H1 (cell line): ENCODE measurements at regions not wholly inside any gene's neighbourhood (a gene's known extent, or its start where the extent isn't known, plus 50 kb on each side); places are given as distances from the start of the nearest gene placed in this dataset.

Source experiments
- CTCF ChIA-PET: fragments of 300-600 bp; sonication (Branson Sonifier 250); formaldehyde crosslinking; loops from one replicate; lab custom pipeline; 2021; ENCODE audit not compliant: partially characterized antibody; lab: Charles Lee
- POLR2A ChIA-PET: fragments of 300-600 bp; sonication (Branson Sonifier 250); formaldehyde crosslinking; loops from one replicate; lab custom pipeline; 2021; ENCODE audit warnings: inconsistent platforms; ENCODE audit not compliant: partially characterized antibody; lab: Charles Lee
- DNase-seq, 2 experiments: peaks; one replicate each; pipeline versions ENCODE4 v3.0.0 to v3.0.0-alpha.2; 2010 to 2022; ENCODE audit warnings: low spot score in 2 of 2, low read depth in 1 of 2, mixed read lengths in 1 of 2
- FAIRE-seq: peaks from 2 replicates; lab custom pipeline; 2011; peaks lifted over from hg19 to GRCh38; lab: Jason Lieb, UNC
- H2AFZ ChIP-seq: 2 replicates; pipeline ENCODE4 v1.8.1; 2012; ENCODE audit warnings: low read length, inconsistent platforms
- H2AK5ac ChIP-seq: 2 replicates; pipeline ENCODE4 v1.6.1; 2013; ENCODE audit warnings: low read depth, low read length
- H2BK120ac ChIP-seq: replicated peaks from 2 replicates; pipeline ENCODE3; 2013; ENCODE audit warnings: low read depth, low read length, inconsistent platforms
- H2BK12ac ChIP-seq: 2 replicates; pipeline ENCODE4 v1.6.1; 2013; ENCODE audit warnings: low read depth, low read length
- H2BK15ac ChIP-seq: 2 replicates; pipeline ENCODE4 v1.6.1; 2013; ENCODE audit warnings: low read length
- H2BK20ac ChIP-seq: 2 replicates; pipeline ENCODE4 v1.6.1; 2013; ENCODE audit warnings: low read length
- H2BK5ac ChIP-seq: 2 replicates; pipeline ENCODE4 v1.6.1; 2013; ENCODE audit warnings: low read depth, low read length
- H3K14ac ChIP-seq: 2 replicates; pipeline ENCODE4 v1.6.1; 2013; ENCODE audit warnings: inconsistent platforms; ENCODE audit not compliant: insufficient read length
- H3K18ac ChIP-seq: 2 replicates; pipeline ENCODE4 v1.6.1; 2013; ENCODE audit warnings: low read length; ENCODE audit errors: extremely low read depth
- H3K23ac ChIP-seq: 2 replicates; pipeline ENCODE4 v1.6.1; 2013; ENCODE audit warnings: inconsistent platforms; ENCODE audit not compliant: insufficient read length
- H3K23me2 ChIP-seq: 2 replicates; pipeline ENCODE4 v1.6.1; 2013; ENCODE audit warnings: low read depth, low read length
- H3K27ac ChIP-seq: 2 replicates; pipeline ENCODE4 v1.6.1; 2011; ENCODE audit warnings: low read depth, low read length, inconsistent platforms
- H3K27me3 ChIP-seq, 4 experiments: replicated peaks in 1 of 4; 1 replicate in 1 of 4; 2 replicates in 3 of 4; pipeline versions ENCODE4 v1.6.1 to v1.8.1; 2011 to 2013; ENCODE audit warnings: low read length in 3 of 4, mild to moderate bottlenecking in 3 of 4, inconsistent platforms in 2 of 4, mixed read lengths in 2 of 4, moderate library complexity in 1 of 4; ENCODE audit not compliant: control insufficient read depth in 3 of 4, insufficient read depth in 3 of 4; ENCODE audit errors: extremely low read depth in 1 of 4
- H3K36me3 ChIP-seq, 4 experiments: 2 replicates each; pipeline versions ENCODE4 v1.6.1 to v1.8.1; 2011 to 2013; ENCODE audit warnings: mild to moderate bottlenecking in 4 of 4, low read length in 3 of 4, moderate library complexity in 2 of 4, control low read depth in 1 of 4, inconsistent platforms in 1 of 4; ENCODE audit not compliant: insufficient read depth in 4 of 4, control insufficient read depth in 2 of 4
- H3K4ac ChIP-seq: replicated peaks from 2 replicates; pipeline ENCODE3; 2013; ENCODE audit warnings: low read length, low read depth, mixed read lengths, inconsistent platforms; ENCODE audit not compliant: insufficient read length
- H3K4me1 ChIP-seq, 4 experiments: replicated peaks in 1 of 4; 1 replicate in 1 of 4; 2 replicates in 3 of 4; pipeline versions ENCODE4 v1.6.1 to v1.8.1; 2011 to 2013; ENCODE audit warnings: low read length in 3 of 4, inconsistent platforms in 2 of 4, mixed read lengths in 1 of 4; ENCODE audit not compliant: insufficient read depth in 4 of 4, control insufficient read depth in 3 of 4
- H3K4me2 ChIP-seq, 2 experiments: 2 replicates each; pipeline versions ENCODE4 v1.6.1 to v1.8.1; 2011 to 2013; ENCODE audit warnings: low read depth in 2 of 2, low read length in 2 of 2, control low read depth in 1 of 2, inconsistent platforms in 1 of 2, mild to moderate bottlenecking in 1 of 2; ENCODE audit not compliant: insufficient read depth in 1 of 2
- H3K4me3 ChIP-seq, 4 experiments: fragments of 200-600, 300-600 bp in 1 of 4; sonication (generic), shearing (Covaris generic), sonication (Bioruptor Twin) in 1 of 4; 2 replicates each; pipeline versions ENCODE4 v1.5.1 to v1.8.1; 2011 to 2016; ENCODE audit warnings: low read length in 4 of 4, low read depth in 3 of 4, control low read depth in 2 of 4, inconsistent platforms in 2 of 4, mild to moderate bottlenecking in 2 of 4, mixed read lengths in 1 of 4, moderate library complexity in 1 of 4; ENCODE audit not compliant: insufficient read depth in 2 of 4; ENCODE audit errors: extremely low read depth in 1 of 4
- H3K56ac ChIP-seq: replicated peaks from 2 replicates; pipeline ENCODE3; 2013; ENCODE audit warnings: low read depth, mild to moderate bottlenecking, mixed read lengths, low read length, inconsistent platforms; ENCODE audit not compliant: insufficient read length
- H3K79me1 ChIP-seq: 2 replicates; pipeline ENCODE4 v1.6.1; 2013; ENCODE audit warnings: low read depth, low read length, control low read depth
- H3K79me2 ChIP-seq, 2 experiments: 2 replicates each; pipeline versions ENCODE4 v1.6.1 to v1.8.1; 2012 to 2013; ENCODE audit warnings: low read length in 2 of 2, mild to moderate bottlenecking in 2 of 2, inconsistent platforms in 1 of 2; ENCODE audit not compliant: insufficient read depth in 2 of 2, control insufficient read depth in 1 of 2
- H3K9ac ChIP-seq, 4 experiments: replicated peaks in 1 of 4; 1 replicate in 1 of 4; 2 replicates in 3 of 4; pipeline versions ENCODE4 v1.6.1 to v1.8.1; 2011 to 2013; ENCODE audit warnings: low read depth in 3 of 4, low read length in 3 of 4, control low read depth in 2 of 4, mild to moderate bottlenecking in 2 of 4, moderate library complexity in 2 of 4, inconsistent platforms in 1 of 4; ENCODE audit errors: extremely low read depth in 1 of 4
- H3K9me3 ChIP-seq, 2 experiments: 2 replicates each; pipeline versions ENCODE4 v1.6.1 to v1.8.1; 2012 to 2013; ENCODE audit warnings: mild to moderate bottlenecking in 2 of 2, moderate library complexity in 2 of 2, control low read depth in 1 of 2, inconsistent platforms in 1 of 2, low read depth in 1 of 2, low read length in 1 of 2, mixed read lengths in 1 of 2; ENCODE audit not compliant: insufficient read depth in 2 of 2
- H4K20me1 ChIP-seq, 2 experiments: replicated peaks in 1 of 2; 2 replicates each; pipeline versions ENCODE3 to v1.8.1; 2011 to 2013; ENCODE audit warnings: inconsistent platforms in 2 of 2, low read length in 2 of 2, mild to moderate bottlenecking in 1 of 2; ENCODE audit not compliant: insufficient read depth in 2 of 2, control insufficient read depth in 1 of 2
- H4K5ac ChIP-seq: 2 replicates; pipeline ENCODE4 v1.6.1; 2013; ENCODE audit warnings: low read length, low read depth, mixed read lengths, inconsistent platforms; ENCODE audit not compliant: insufficient read length
- H4K8ac ChIP-seq: 2 replicates; pipeline ENCODE4 v1.8.0; 2013; ENCODE audit warnings: mild to moderate bottlenecking, moderate library complexity, low read length, inconsistent platforms; ENCODE audit not compliant: insufficient read depth; ENCODE audit errors: extremely low read depth
- H4K91ac ChIP-seq: replicated peaks from 2 replicates; pipeline ENCODE3; 2013; ENCODE audit warnings: low read length, mixed read lengths, inconsistent platforms; ENCODE audit not compliant: insufficient read length
- ASH2L ChIP-seq: fragments of 200-600, 300-600 bp; sonication (generic); IDR thresholded peaks from one replicate; pipeline ENCODE4 v1.7.1; 2017; ENCODE audit warnings: low read length
- BACH1 ChIP-seq: IDR thresholded peaks from 2 replicates; pipeline ENCODE4 v1.6.1; 2012; ENCODE audit warnings: low read length, improper control_type of control experiment
- BRCA1 ChIP-seq: IDR thresholded peaks from 2 replicates; pipeline ENCODE4 v1.6.1; 2012; ENCODE audit warnings: low read depth, low read length, improper control_type of control experiment
- CBX5 ChIP-seq: fragments of 300-800, 300-1000 bp; sonication (generic); IDR thresholded peaks from 2 replicates; pipeline ENCODE4 v1.7.1; 2016; ENCODE audit warnings: antibody characterized with exemption, low read length, low read depth
- CREB1 ChIP-seq: IDR thresholded peaks from 2 replicates; pipeline ENCODE4 v1.6.1; 2012; ENCODE audit warnings: inconsistent platforms
- EP300 ChIP-seq, 2 experiments: IDR thresholded peaks; 1 replicate in 1 of 2; 2 replicates in 1 of 2; pipeline ENCODE4 v1.6.1; 2011 to 2012; ENCODE audit warnings: low read depth in 2 of 2, low read length in 2 of 2, mild to moderate bottlenecking in 2 of 2, borderline replicate concordance in 1 of 2, inconsistent platforms in 1 of 2, moderate library complexity in 1 of 2
- POLR2A ChIP-seq, 2 experiments: IDR thresholded peaks; 1 replicate in 1 of 2; 2 replicates in 1 of 2; pipeline ENCODE4 v1.6.1; 2011; ENCODE audit warnings: low read depth in 2 of 2, low read length in 2 of 2, mild to moderate bottlenecking in 2 of 2; ENCODE audit errors: control extremely low read depth in 1 of 2
- POLR2AphosphoS5 ChIP-seq: IDR thresholded peaks from 2 replicates; pipeline ENCODE4 v1.6.1; 2011; ENCODE audit warnings: low read depth, low read length
- RBBP5 ChIP-seq: IDR thresholded peaks from 2 replicates; pipeline ENCODE4 v1.7.1; 2012; ENCODE audit warnings: low read depth, mild to moderate bottlenecking, inconsistent platforms, low read length, moderate library complexity, borderline replicate concordance
- SIRT6 ChIP-seq: IDR thresholded peaks from one replicate; pipeline ENCODE4 v1.7.1; 2012; ENCODE audit warnings: low read length, inconsistent platforms
- SRF ChIP-seq: IDR thresholded peaks from 2 replicates; pipeline ENCODE4 v1.6.1; 2011; ENCODE audit warnings: mild to moderate bottlenecking, low read depth, low read length, moderate library complexity
- WGBS, 2 experiments: shearing (Covaris generic) in 1 of 2; methylation state at CpG; one replicate each; pipeline versions ENCODE4 v1.1.6 to v1.1.7; 2013 to 2015; ENCODE audit warnings: low lambda C conversion rate in 2 of 2, mixed read lengths in 2 of 2, inconsistent platforms in 1 of 2, low coverage in 1 of 2, missing lambda C conversion rate in 1 of 2; ENCODE audit not compliant: insufficient replicate concordance in 2 of 2, insufficient coverage in 1 of 2, insufficient read length in 1 of 2; ENCODE audit errors: extremely low coverage in 1 of 2, missing lambda C conversion rate in 1 of 2; 5-methylcytosine and 5-hydroxymethylcytosine counted together
- TF ChIP-seq, protein P1 (sequence below): IDR thresholded peaks from 2 replicates; pipeline ENCODE4 v1.6.1; 2011; ENCODE audit warnings: low read depth, mild to moderate bottlenecking, low read length; ENCODE audit not compliant: insufficient read depth
- TF ChIP-seq, protein P2 (sequence below): IDR thresholded peaks from 2 replicates; pipeline ENCODE4 v1.6.1; 2012; ENCODE audit warnings: inconsistent platforms
- TF ChIP-seq, protein P3 (sequence below): IDR thresholded peaks from 2 replicates; pipeline ENCODE4 v1.6.1; 2012; ENCODE audit warnings: low read length, inconsistent platforms

DNA sequence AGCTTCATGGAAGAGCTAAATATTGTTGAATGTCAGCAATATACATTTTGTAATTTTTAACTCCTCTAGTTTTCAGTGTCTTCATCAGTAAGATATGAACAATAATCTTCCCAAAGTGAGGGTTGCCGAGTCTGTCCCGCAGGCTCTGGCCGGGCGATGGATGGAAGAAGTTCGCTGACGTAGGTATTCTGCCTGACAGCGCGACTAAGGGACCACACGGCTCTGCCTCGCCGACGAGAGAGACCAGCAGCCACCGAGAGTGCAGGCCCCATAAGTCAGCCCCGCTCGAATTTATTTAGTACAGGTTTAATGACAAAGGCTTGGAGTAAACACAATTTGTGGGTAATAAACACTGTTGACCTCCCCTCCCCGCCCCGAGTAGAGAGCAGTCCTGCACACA lies 427.4 kb upstream of the NECTIN3 start:
- Histone ChIP-seq H3K4me1 (no peaks in the 10 kb centered on the region), H3K18ac (no peak overlapping the region), H4K8ac (no peak overlapping the region), H3K14ac (no peak overlapping the region), H3K4ac (no peak overlapping the region), H3K23me2 (no peaks in the 10 kb centered on the region), H3K79me1 (no peaks in the 10 kb centered on the region), H2BK120ac (no peak overlapping the region), H2BK15ac (no peak overlapping the region), H4K91ac (no peak overlapping the region), H2AFZ (no peak overlapping the region), H3K23ac (no peak overlapping the region), H4K5ac (no peak overlapping the region), H3K56ac (no peak overlapping the region), H3K27ac (no peak overlapping the region), H3K27me3 (no peaks in the 10 kb centered on the region), H3K9ac (no peak overlapping the region), H2AK5ac (no peak overlapping the region), H2BK5ac (no peak overlapping the region), H2BK20ac (no peak overlapping the region), H2BK12ac (no peak overlapping the region), H3K4me3 (no peak overlapping the region), H3K9me3 (peaks cover 0 to 3% of the 10 kb centered on the region in 2 experiments; a peak in 1 of 4 replicates), H3K36me3 (no peaks in the 10 kb centered on the region), H3K79me2 (no peaks in the 10 kb centered on the region), H3K4me2 (no peak overlapping the region), H4K20me1 (no peaks in the 10 kb centered on the region)
- CTCF ChIA-PET: interaction anchor here (1.0 kb wide), 1 partner anchor 19 kb away, joined by 3 read pairs; no protein-coding TSS in a partner anchor
- WGBS, 2 experiments: 99% methylated on average over 17 of the region's 17 CpGs; no CpG with 5 or more reads in 1 of the 2 experiments
- no peak for DNase-seq
- POLR2A ChIA-PET: no interaction called here
- FAIRE-seq: no peak
- TF ChIP-seq, protein P1, sequence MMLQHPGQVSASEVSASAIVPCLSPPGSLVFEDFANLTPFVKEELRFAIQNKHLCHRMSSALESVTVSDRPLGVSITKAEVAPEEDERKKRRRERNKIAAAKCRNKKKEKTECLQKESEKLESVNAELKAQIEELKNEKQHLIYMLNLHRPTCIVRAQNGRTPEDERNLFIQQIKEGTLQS: no peak
- TF ChIP-seq CBX5: no peak
- TF ChIP-seq EP300 (IDR thresholded peaks at IDR 0.05; ENCODE audit: borderline replicate concordance in 1 of 2, low read depth in 2 of 2, low read length in 2 of 2): no peak
- TF ChIP-seq SRF: no peak
- TF ChIP-seq POLR2A (IDR thresholded peaks at IDR 0.05; ENCODE audit: control extremely low read depth in 1 of 2, low read depth in 2 of 2, low read length in 2 of 2): no peak
- TF ChIP-seq SIRT6: no peak
- TF ChIP-seq ASH2L: no peak
- no peak for TF ChIP-seq BRCA1
- TF ChIP-seq, protein P2, sequence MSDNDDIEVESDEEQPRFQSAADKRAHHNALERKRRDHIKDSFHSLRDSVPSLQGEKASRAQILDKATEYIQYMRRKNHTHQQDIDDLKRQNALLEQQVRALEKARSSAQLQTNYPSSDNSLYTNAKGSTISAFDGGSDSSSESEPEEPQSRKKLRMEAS: no peak
- TF ChIP-seq CREB1: no peak
- TF ChIP-seq, protein P3, sequence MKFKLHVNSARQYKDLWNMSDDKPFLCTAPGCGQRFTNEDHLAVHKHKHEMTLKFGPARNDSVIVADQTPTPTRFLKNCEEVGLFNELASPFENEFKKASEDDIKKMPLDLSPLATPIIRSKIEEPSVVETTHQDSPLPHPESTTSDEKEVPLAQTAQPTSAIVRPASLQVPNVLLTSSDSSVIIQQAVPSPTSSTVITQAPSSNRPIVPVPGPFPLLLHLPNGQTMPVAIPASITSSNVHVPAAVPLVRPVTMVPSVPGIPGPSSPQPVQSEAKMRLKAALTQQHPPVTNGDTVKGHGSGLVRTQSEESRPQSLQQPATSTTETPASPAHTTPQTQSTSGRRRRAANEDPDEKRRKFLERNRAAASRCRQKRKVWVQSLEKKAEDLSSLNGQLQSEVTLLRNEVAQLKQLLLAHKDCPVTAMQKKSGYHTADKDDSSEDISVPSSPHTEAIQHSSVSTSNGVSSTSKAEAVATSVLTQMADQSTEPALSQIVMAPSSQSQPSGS: no peak
- no peak for TF ChIP-seq RBBP5
- TF ChIP-seq POLR2AphosphoS5: no peak
- no peak for TF ChIP-seq BACH1
